HG03575 (cell line): ENCODE measurements at regions not wholly inside any gene's neighbourhood (a gene's known extent, or its start where the extent isn't known, plus 50 kb on each side); places are given as distances from the start of the nearest gene placed in this dataset.

Experiments used
- ATAC-seq: cut with Tn5 transposase; IDR thresholded peaks from one replicate; pipeline ENCODE4 v1.9.1; 2021; ENCODE audit not compliant: unreplicated experiment, insufficient number of reproducible peaks, low FRiP score; ENCODE audit errors: extremely low read depth

GRCh38 chr7:84532196-84532595 is 337.6 kb upstream of the SEMA3A start:
- ATAC-seq, result no peak

GRCh38 chr7:84529480-84530205 is 335.1 kb upstream of the SEMA3A start:
- ATAC-seq, result no peak

GRCh38 chr7:84528756-84529479 is 334.3 kb upstream of the SEMA3A start:
- ATAC-seq, result no peak

DNA sequence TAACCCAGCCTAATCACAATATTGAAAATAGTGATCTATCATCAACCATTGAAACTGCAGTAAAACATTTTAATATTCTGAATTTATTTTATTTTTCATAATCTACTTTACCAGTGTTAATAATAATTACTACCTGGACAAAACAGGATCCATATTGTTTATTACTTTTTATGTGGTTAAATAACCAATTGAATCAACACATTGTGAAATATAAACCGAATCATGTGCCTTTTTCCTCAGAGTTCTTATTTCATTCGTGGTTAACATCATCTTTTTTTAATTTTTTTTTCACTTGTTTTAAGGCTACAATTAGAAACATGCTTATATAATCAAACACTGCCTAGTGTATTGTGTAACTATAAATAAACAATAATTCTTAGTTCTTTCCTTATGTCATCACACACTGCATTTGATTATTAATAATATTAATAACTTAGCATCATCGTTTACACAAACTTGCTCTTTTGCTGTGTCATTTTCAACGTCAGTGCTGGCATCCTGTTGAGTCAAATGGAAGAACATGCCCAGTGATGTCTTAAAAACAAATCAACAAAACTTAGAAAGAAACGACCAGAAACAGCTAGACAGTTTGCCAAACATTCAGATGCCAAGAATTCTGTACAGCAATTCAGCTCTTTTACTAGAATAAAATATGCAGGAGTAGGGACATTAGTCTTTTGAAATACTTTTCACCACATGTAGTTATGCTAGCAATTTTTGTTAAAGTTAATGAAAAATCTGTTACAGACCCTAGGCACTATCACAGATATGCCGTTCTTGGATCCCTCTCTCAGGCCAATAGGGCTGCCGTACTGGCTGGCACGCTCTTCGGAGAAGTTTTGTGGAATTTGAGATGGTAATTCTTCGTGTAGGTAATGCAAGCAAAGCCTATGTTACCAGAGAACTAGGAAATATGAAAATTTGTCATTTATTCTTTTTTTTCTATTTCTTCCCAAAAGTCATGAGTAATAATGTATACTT is 330.4 kb upstream of the SEMA3A start:
- ATAC-seq, result no peak

DNA sequence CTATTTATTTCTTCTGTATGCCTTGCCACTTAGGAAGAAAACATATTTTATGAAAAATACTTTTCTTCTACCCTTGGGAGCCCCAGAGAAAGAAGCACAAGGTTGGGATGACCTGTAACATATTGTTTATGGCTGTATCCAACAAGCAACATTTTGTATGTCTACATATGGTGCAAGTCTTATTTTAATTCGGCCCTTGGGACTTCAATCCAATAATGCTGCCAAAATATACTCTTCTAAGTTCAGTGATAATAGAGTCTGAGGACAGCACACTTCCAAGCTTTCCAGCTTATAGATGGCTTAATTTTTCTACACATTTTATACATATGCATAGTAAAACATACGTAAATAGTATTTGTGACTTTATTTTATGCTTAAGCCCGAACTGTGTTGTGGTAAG is 318.5 kb upstream of the SEMA3A start:
- no peak for ATAC-seq

- no peak for ATAC-seq
These were observed 317.5 kb upstream of the SEMA3A start for GRCh38 chr7:84512055-84512454.

DNA sequence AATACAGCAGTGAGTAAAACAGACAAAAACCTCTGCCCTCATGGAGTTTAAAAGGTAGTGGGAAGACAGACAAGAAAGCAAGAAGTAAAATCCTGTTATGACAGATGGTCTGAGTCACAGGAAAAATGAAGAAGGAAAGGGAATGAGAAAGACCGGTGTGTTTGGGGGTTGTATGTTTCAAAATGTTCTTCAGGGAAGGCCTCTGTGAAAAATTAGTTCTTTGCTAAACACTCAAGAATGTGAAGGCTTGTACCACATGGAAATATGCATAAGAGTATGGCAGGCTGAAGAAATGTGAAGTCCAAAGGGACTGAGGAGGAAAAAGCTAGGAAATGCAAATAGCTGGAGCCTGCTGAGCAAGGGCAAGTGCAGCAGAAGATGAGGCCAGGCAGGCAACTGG is 315.9 kb upstream of the SEMA3A start:
- no peak for ATAC-seq

GRCh38 chr7:84509522-84509921 is 314.9 kb upstream of the SEMA3A start:
- ATAC-seq, result no peak

- no peak for ATAC-seq
These were observed 314.0 kb upstream of the SEMA3A start for GRCh38 chr7:84508606-84509005.

DNA sequence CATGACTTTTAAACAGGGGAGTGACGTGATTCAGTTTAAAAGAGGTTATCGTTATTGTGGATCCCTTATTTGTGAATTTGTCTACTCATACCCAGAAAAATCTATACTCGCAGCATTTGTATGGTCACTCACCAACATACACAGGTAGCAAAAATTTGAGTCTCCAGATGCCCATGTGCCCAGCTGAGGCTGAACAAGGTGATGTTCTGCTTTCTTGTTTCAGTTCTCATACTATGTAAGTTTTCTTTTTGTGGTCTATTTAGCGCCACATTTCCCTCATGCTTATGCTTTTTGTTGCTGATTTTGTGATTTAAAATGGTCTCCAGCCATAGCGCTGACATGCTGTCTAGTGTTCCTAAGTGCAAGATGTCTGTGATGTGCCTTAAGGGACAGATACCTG is 312.9 kb upstream of the SEMA3A start:
- ATAC-seq, result no peak

DNA sequence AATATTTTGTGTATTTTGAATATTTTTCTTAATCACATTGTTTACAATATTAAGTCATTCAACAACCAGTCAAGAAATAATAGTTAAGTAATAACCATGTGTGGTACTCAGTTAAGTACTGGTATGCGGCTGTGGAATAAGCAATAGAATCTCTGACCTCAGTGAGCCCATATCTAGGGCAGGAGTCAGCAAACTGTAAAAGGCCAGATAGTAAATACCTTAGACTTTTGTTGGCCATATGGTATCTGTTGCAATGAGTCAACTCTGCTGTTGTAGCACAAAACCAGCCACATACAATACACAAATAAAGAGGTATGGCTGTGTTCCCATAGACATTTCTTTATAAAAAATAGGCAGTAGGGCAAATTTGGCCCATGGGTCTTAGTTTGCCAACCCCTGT is 311.6 kb upstream of the SEMA3A start:
- no peak for ATAC-seq

GRCh38 chr7:84502239-84502638 is 307.6 kb upstream of the SEMA3A start:
- no peak for ATAC-seq

DNA sequence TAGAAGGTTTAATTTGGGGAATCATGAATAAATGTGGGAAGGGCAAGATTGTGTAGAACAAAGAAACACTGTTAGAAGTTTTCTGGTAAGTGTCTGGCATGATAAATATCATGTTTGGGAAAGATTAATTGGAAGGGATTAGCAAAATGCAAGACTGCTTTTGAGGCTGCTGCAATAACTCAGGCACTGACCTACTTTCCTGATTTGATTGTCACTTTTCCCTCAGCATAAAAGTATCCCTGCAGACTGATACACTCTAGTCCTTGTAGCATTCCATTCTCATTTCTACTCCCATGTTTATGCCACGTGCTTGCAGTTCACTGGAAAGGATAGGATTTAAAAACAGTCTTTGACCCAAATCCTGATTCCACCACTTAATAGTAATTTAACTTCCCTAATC is 303.3 kb upstream of the SEMA3A start:
- no peak for ATAC-seq

DNA sequence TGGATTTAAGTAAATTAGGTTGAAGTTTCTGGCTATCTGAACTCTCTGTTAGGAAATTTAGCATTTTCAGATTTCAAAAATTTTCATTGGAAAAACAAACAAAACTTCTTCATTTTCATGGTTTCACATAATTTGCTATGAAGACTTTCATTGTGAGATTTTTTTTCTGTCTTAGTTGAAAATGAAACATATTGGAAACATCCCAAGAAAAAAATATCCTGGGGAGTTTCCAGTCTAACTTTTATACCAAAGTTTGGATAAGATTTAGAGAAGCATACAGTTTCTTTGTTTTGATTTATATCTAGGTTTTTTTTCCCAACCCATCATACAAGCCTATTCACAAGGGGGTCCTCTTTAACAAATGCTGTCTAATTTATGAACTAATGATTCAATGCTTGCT is 300.5 kb upstream of the SEMA3A start:
- ATAC-seq, result no peak

DNA sequence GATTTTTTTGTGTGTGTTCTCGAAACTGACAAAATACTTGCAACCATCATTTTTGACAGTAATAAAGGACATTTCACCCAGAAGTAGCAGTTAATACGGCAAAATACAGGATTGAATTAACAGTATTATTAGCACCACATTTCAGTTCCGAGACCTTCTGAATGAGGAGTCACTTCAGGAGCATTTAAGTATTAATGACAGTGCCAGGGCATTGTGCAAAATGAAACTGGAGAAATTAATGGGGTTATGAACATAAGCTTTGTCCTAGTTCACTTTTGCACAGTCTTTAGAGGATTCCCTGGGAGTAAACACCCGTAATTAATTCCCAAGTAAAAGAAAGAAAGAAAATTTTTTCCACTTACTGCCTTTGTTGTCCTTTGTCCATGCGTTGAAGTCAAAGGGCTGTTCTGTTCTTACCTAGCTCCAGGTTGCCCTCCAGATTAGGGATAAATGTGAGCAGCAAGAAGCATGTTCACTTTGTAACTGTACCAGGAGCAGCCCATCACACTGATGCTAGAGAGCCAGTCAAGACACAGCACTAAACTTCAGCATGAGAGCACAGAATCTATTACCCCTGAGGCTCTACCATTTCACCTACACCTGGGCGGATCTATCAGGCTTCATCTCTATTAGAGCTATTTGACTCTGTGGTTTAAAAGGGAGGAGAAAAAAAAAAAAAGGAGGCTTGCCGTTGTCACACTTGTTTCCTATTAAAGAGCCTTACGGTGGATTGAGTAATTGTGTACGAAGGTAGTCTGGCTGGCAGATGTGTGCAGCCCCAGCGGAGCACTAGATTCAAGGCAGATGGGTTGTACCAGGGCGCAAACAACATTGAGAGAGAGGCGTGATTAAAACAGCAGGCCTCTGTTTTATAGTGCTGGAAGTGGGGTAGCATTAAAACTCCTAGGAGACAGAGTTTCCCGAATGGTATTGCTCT is 297.8 kb upstream of the SEMA3A start:
- ATAC-seq, result no peak

GRCh38 chr7:84490661-84491060 is 296.1 kb upstream of the SEMA3A start:
- ATAC-seq, result no peak

DNA sequence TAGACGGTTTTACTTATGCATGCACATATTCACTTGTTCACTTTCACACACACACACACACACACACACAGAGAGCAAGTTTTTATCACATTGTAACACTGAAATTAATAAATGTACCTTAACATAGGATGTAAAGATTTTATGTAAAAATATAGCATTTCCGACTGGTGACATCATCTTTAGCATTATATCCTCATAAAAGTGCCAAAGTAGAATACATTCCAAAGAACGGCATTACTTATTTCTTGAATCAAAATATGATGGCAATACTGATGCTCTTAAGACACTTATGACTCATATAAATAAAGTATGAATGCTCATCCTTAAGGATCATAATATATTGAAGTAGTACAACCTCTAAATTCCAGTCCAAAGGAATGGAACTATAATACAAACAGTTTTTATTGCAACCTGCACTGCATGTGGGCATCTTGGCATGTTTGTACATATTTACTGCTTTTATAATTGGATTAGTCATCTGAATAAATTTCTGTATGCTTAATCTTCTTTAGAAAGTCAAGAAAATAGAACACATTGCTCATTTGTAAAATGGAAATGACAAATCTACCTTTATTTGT is 290.0 kb upstream of the SEMA3A start:
- ATAC-seq, result no peak

DNA sequence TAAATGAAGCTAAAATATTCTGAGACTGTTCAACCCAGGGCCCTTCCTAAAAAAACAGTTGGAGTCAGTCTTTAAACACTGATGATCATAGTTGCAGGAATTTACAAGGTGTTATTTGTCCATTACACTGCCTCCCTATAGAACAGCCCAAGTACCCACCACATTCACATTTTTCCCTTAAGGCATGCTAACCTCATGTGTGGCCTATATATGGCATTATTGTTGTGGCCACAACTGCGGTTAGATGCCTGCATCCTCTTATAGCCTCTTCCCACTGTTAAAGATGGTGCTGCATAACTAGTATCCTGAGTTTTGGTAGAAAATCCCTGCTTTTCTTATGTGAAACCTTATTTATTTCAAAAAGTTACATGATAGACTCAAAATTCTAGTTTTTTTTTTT is 287.9 kb upstream of the SEMA3A start:
- no peak for ATAC-seq
